K562 (cell line): ENCODE measurements at regions not wholly inside any gene's neighbourhood (a gene's known extent, or its start where the extent isn't known, plus 50 kb on each side); places are given as distances from the start of the nearest gene placed in this dataset.

ENCODE experiments used
- FOXK1 ChIP-seq: sonication (generic); formaldehyde crosslinking; IDR thresholded peaks from 2 replicates; pipeline ENCODE4 v1.8.0; 2022; ENCODE audit warnings: missing genetic modification reagents, mild to moderate bottlenecking, borderline replicate concordance
- KLF13 ChIP-seq: fragments of 450-650 bp; IDR thresholded peaks from 2 replicates; pipeline ENCODE4 v1.6.1; 2016; ENCODE audit warnings: missing genetic modification characterization, low read depth, mild to moderate bottlenecking, missing compliant biosample characterization, moderate library complexity, borderline replicate concordance
- TEAD4 ChIP-seq, 2 experiments: sonication (generic) in 1 of 2; formaldehyde crosslinking in 1 of 2; IDR thresholded peaks; 2 replicates each; pipeline versions ENCODE4 v1.6.1 to v1.8.0; 2012 to 2022; ENCODE audit warnings: borderline replicate concordance in 1 of 2, inconsistent platforms in 1 of 2, low read length in 1 of 2, mild to moderate bottlenecking in 1 of 2, missing genetic modification reagents in 1 of 2
- ZNF609 ChIP-seq: sonication (generic); formaldehyde crosslinking; IDR thresholded peaks from 2 replicates; pipeline ENCODE4 v1.8.1; 2023; ENCODE audit warnings: missing genetic modification reagents, mild to moderate bottlenecking, borderline replicate concordance
- ZNF639 ChIP-seq, 2 experiments: fragments of 200-800 bp in 1 of 2; sonication (Bioruptor generic) in 1 of 2; sonication (generic) in 1 of 2; formaldehyde crosslinking in 1 of 2; IDR thresholded peaks in 1 of 2; conservative IDR thresholded peaks in 1 of 2; 2 replicates each; pipeline versions ENCODE4 v1.5.0 to v1.6.1; 2016 to 2020; ENCODE audit warnings: missing compliant biosample characterization in 1 of 2, missing genetic modification characterization in 1 of 2, missing genetic modification reagents in 1 of 2

- TF ChIP-seq TEAD4 (IDR thresholded peaks at IDR 0.05; ENCODE audit: low read length) (no peak), TEAD4 (CRISPR knock-in tag; IDR thresholded peaks at IDR 0.05; ENCODE audit: borderline replicate concordance) (no peak), FOXK1 (CRISPR knock-in tag) (no peak), ZNF609 (no peak), KLF13 (no peak), ZNF639 (CRISPR knock-in tag; conservative IDR thresholded peaks at IDR 0.05 in 1 of 2, IDR thresholded peaks at IDR 0.05 in 1 of 2) (no peak)
Observed at GRCh38 chr10:121300723-121301122, 297.5 kb downstream of the FGFR2 start.
